Effector memory CD8-positive, alpha-beta T cell (primary cell): ENCODE measurements at regions not wholly inside any gene's neighbourhood (a gene's known extent, or its start where the extent isn't known, plus 50 kb on each side); places are given as distances from the start of the nearest gene placed in this dataset.
"Not testable (repeated sequence)": the region's sequence is repeated elsewhere in the genome, so short reads cannot be mapped to it uniquely, and the experiment has no call there.

Source experiments
- ATAC-seq: fragments of 150-1000 bp; cut with Tn5 transposase; replicated peaks from 2 replicates; pipeline ENCODE4 v1.10.0; 2021; ENCODE audit warnings: mild to moderate bottlenecking, moderate library complexity
- DNase-seq, 3 experiments: peaks; one replicate each; pipeline ENCODE4 v3.0.0; 2021
- H3K27ac Mint-ChIP-seq, 2 donors: one replicate each; pipeline ENCODE4 v1.8.0; 2022; ENCODE audit warnings: mild to moderate bottlenecking in 2 of 2, mixed read lengths in 2 of 2, moderate library complexity in 2 of 2
- H3K27me3 Mint-ChIP-seq, 2 donors: one replicate each; pipeline ENCODE4 v1.8.0; 2022; ENCODE audit warnings: mixed read lengths in 2 of 2
- H3K36me3 Mint-ChIP-seq: one replicate; pipeline ENCODE4 v1.8.0; 2022; ENCODE audit warnings: mild to moderate bottlenecking, moderate library complexity, mixed read lengths; ENCODE audit not compliant: insufficient read depth
- H3K4me1 Mint-ChIP-seq, 2 donors: one replicate each; pipeline ENCODE4 v1.8.0; 2022; ENCODE audit warnings: low read depth in 2 of 2, mixed read lengths in 2 of 2
- H3K4me3 Mint-ChIP-seq, 2 donors: one replicate each; pipeline ENCODE4 v1.8.0; 2022; ENCODE audit warnings: mild to moderate bottlenecking in 2 of 2, mixed read lengths in 2 of 2, moderate library complexity in 2 of 2
- H3K9me3 Mint-ChIP-seq, 2 donors: one replicate each; pipeline ENCODE4 v1.8.0; 2022; ENCODE audit warnings: mixed read lengths in 2 of 2

GRCh38 chr14:85865701-85866100, 335.8 kb downstream of the FLRT2 start:
- H3K36me3 Mint-ChIP-seq: no peaks in the 10 kb centered on the region
- no peaks in the 10 kb centered on the region for H3K9me3 Mint-ChIP-seq
- no peak overlapping the region for H3K4me3 Mint-ChIP-seq
- ATAC-seq (no peak), DNase-seq (no peak)
- H3K27ac Mint-ChIP-seq: no peak overlapping the region
- H3K27me3 Mint-ChIP-seq: peaks cover 4 to 6% of the 10 kb centered on the region in 2 donors
- no peaks in the 10 kb centered on the region for H3K4me1 Mint-ChIP-seq

- H3K27ac Mint-ChIP-seq: no peak overlapping the region
- no peaks in the 10 kb centered on the region for H3K4me1 Mint-ChIP-seq
- H3K4me3 Mint-ChIP-seq: no peak overlapping the region
- peaks cover 12 to 16% of the 10 kb centered on the region in 2 donors for H3K27me3 Mint-ChIP-seq
- ATAC-seq (no peak), DNase-seq (no peak)
- no peaks in the 10 kb centered on the region for H3K9me3 Mint-ChIP-seq
- H3K36me3 Mint-ChIP-seq: no peaks in the 10 kb centered on the region
Observed at GRCh38 chr14:85858634-85859033, 328.7 kb downstream of the FLRT2 start.

GRCh38 chr14:85856430-85856829, 326.5 kb downstream of the FLRT2 start:
- no peak for DNase-seq
- Mint-ChIP-seq H3K4me1 (no peaks in the 10 kb centered on the region), H3K27ac (no peak overlapping the region), H3K27me3 (peaks cover 10 to 12% of the 10 kb centered on the region in 2 donors), H3K9me3 (no peaks in the 10 kb centered on the region), H3K4me3 (no peak overlapping the region), H3K36me3 (no peaks in the 10 kb centered on the region)
- ATAC-seq: no peak

GRCh38 chr14:85853996-85854526, 324.1 kb downstream of the FLRT2 start:
- DNase-seq (no peak), ATAC-seq (no peak)
- Mint-ChIP-seq H3K27me3 (peaks cover 3 to 10% of the 10 kb centered on the region in 2 donors), H3K36me3 (no peaks in the 10 kb centered on the region), H3K27ac (no peak overlapping the region), H3K4me1 (no peaks in the 10 kb centered on the region), H3K4me3 (no peak overlapping the region), H3K9me3 (no peaks in the 10 kb centered on the region)

DNA sequence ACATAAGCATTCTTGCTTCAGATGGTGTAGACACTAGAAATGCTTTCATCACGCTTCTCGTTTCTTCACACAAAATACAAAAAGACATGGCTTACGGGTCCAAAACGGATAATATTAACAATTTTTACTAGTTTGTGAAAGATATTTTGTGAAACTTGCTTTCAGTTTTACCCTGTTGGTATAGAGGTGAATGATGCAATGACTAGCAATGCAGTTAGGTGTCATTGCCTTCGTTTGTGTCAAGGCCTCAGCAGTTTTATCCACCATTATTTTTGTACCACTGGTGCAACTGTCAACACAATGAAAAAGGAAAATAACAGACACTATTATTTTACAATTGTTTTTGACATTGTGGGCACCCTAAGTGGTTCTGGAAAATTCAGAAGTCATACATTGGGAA, 323.0 kb downstream of the FLRT2 start:
- DNase-seq (no peak), ATAC-seq (no peak)
- H3K4me1 Mint-ChIP-seq: no peaks in the 10 kb centered on the region
- H3K4me3 Mint-ChIP-seq: no peak overlapping the region
- H3K9me3 Mint-ChIP-seq: no peaks in the 10 kb centered on the region
- peaks cover 0 to 7% of the 10 kb centered on the region in 2 donors for H3K27me3 Mint-ChIP-seq
- no peaks in the 10 kb centered on the region for H3K36me3 Mint-ChIP-seq
- H3K27ac Mint-ChIP-seq: no peak overlapping the region

DNA sequence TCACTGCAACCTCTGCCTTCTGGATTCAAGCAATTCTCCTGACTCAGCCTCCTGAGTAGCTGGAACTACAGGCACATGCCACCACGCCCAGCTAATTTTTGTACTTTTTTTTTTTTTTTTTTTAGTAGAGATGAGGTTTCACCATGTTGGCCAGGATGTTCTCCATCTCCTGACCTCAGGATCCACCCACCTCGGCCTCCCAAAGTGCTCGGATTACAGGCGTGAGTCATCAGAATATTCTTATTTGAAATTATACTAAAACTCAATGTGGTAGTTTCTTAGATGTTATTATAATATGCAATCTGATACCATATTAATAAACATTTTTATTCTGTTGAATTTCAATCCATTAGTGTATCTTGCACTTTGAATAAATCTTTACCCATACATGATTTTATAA, 322.2 kb downstream of the FLRT2 start:
- not testable (repeated sequence) for H3K4me3 Mint-ChIP-seq, ATAC-seq, DNase-seq, H3K27ac Mint-ChIP-seq, H3K4me1 Mint-ChIP-seq, H3K9me3 Mint-ChIP-seq, H3K36me3 Mint-ChIP-seq, H3K27me3 Mint-ChIP-seq

GRCh38 chr14:85830549-85830948, 300.6 kb downstream of the FLRT2 start:
- H3K27ac Mint-ChIP-seq, H3K4me1 Mint-ChIP-seq, H3K4me3 Mint-ChIP-seq, H3K9me3 Mint-ChIP-seq, H3K36me3 Mint-ChIP-seq, H3K27me3 Mint-ChIP-seq, DNase-seq, ATAC-seq: not testable (repeated sequence)

GRCh38 chr14:85829601-85830000, 299.7 kb downstream of the FLRT2 start:
- ATAC-seq, H3K9me3 Mint-ChIP-seq, H3K27me3 Mint-ChIP-seq, DNase-seq, H3K36me3 Mint-ChIP-seq, H3K4me1 Mint-ChIP-seq, H3K4me3 Mint-ChIP-seq, H3K27ac Mint-ChIP-seq: not testable (repeated sequence)

GRCh38 chr14:85824526-85824925, 294.6 kb downstream of the FLRT2 start:
- Mint-ChIP-seq H3K4me3 (no peak overlapping the region), H3K4me1 (no peaks in the 10 kb centered on the region), H3K27me3 (no peaks in the 10 kb centered on the region), H3K36me3 (no peaks in the 10 kb centered on the region), H3K9me3 (peaks cover 0 to 6% of the 10 kb centered on the region in 2 donors), H3K27ac (no peak overlapping the region)
- DNase-seq: no peak
- no peak for ATAC-seq

GRCh38 chr14:85822236-85822635, 292.3 kb downstream of the FLRT2 start:
- ATAC-seq: no peak

GRCh38 chr14:85817430-85817829, 287.5 kb downstream of the FLRT2 start:
- Mint-ChIP-seq H3K9me3 (peaks cover 0 to 6% of the 10 kb centered on the region in 2 donors), H3K4me3 (no peak overlapping the region), H3K36me3 (no peaks in the 10 kb centered on the region), H3K4me1 (no peaks in the 10 kb centered on the region), H3K27me3 (no peaks in the 10 kb centered on the region), H3K27ac (no peak overlapping the region)
- DNase-seq: no peak
- ATAC-seq: no peak

More at GRCh38 chr14:85822236-85822635, 292.3 kb downstream of the FLRT2 start:
- H3K4me3 Mint-ChIP-seq: no peak overlapping the region
- H3K27ac Mint-ChIP-seq: no peak overlapping the region
- peaks cover 0 to 6% of the 10 kb centered on the region in 2 donors for H3K9me3 Mint-ChIP-seq
- H3K27me3 Mint-ChIP-seq: no peaks in the 10 kb centered on the region
- no peak for DNase-seq
- H3K4me1 Mint-ChIP-seq: no peaks in the 10 kb centered on the region
- no peaks in the 10 kb centered on the region for H3K36me3 Mint-ChIP-seq

DNA sequence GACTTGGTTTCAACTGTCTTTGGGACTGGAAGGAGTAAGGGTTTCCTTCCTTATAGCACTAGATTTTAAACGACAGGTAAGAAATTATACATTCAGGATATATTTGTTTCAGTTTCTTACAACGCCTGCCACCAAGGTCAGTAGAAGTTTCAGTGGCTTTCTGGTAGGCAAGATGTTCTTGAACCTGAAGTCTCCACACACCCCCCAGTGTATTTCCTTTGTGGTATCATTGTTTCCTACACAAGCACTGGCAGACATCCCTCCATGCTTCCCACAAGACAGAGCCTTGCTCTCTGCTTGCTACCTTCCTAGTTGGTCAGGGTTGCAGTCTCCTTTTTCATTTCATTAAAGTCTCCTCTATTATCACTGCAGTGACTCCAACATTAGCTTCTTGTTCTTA, 283.1 kb downstream of the FLRT2 start:
- H3K36me3 Mint-ChIP-seq: no peaks in the 10 kb centered on the region
- no peaks in the 10 kb centered on the region for H3K9me3 Mint-ChIP-seq
- no peak for ATAC-seq
- DNase-seq: no peak
- H3K4me1 Mint-ChIP-seq: no peaks in the 10 kb centered on the region
- H3K27ac Mint-ChIP-seq: no peak overlapping the region
- no peak overlapping the region for H3K4me3 Mint-ChIP-seq
- H3K27me3 Mint-ChIP-seq: no peaks in the 10 kb centered on the region

DNA sequence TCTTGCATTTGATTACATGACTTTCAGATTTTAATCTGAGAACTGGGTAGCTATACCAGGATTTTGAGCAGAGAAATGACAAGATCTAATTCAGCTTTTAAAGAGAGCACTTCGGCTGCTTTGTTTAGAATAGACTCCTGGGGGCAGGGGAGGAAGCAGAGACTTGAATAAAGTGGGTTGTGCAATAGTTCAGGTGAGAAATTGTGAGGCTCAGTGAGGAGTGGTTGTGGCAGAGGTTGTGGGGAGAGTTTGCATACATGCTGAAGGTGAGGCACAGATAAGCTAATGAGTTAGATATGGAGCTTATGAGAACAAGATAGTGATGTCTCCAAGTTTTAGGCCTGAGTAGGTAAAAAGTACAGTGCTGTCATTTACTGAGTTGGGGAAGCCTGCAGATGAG, 281.4 kb downstream of the FLRT2 start:
- no peak overlapping the region for H3K27ac Mint-ChIP-seq
- no peaks in the 10 kb centered on the region for H3K36me3 Mint-ChIP-seq
- ATAC-seq (no peak), DNase-seq (no peak)
- H3K4me1 Mint-ChIP-seq: no peaks in the 10 kb centered on the region
- peaks cover 0 to 2% of the 10 kb centered on the region in 2 donors for H3K9me3 Mint-ChIP-seq
- no peaks in the 10 kb centered on the region for H3K27me3 Mint-ChIP-seq
- H3K4me3 Mint-ChIP-seq: no peak overlapping the region

- Mint-ChIP-seq H3K4me3 (no peak overlapping the region), H3K9me3 (peaks cover 0 to 3% of the 10 kb centered on the region in 2 donors), H3K27me3 (no peaks in the 10 kb centered on the region), H3K4me1 (no peaks in the 10 kb centered on the region), H3K36me3 (no peaks in the 10 kb centered on the region), H3K27ac (no peak overlapping the region)
- DNase-seq (no peak), ATAC-seq (no peak)
Observed at GRCh38 chr14:85799668-85800067, 269.7 kb downstream of the FLRT2 start.

DNA sequence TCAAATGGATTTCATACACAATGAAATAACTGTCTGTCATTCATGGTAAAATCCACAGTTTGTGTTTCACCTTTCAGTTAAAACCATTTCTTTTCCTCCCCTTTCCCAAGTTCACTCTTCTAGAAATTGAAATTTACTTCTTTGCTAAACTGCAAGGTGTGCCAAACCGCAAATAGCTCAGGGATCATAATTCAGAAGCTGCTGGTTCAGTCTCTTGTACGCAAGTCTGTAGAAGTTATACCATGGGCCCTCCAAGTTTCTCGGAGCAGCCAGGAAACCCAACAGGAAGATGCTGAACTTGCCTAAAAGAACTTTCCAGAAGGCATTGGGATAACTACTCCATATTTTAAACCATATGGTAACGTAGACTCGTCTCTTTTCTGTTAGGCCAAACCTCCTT, 268.9 kb downstream of the FLRT2 start:
- no peak overlapping the region for H3K4me3 Mint-ChIP-seq
- no peaks in the 10 kb centered on the region for H3K36me3 Mint-ChIP-seq
- no peak overlapping the region for H3K27ac Mint-ChIP-seq
- peaks cover 0 to 3% of the 10 kb centered on the region in 2 donors for H3K9me3 Mint-ChIP-seq
- no peak for ATAC-seq
- no peaks in the 10 kb centered on the region for H3K4me1 Mint-ChIP-seq
- H3K27me3 Mint-ChIP-seq: no peaks in the 10 kb centered on the region
- DNase-seq: no peak
